Epithelial cell of proximal tubule (primary cell): ENCODE measurements at regions not wholly inside any gene's neighbourhood (a gene's known extent, or its start where the extent isn't known, plus 50 kb on each side); places are given as distances from the start of the nearest gene placed in this dataset.

Experiments used
- DNase-seq: peaks from one replicate; pipeline ENCODE4 v3.0.0-alpha.2; 2011; ENCODE audit warnings: low read depth
- H3K4me3 ChIP-seq: 2 replicates; pipeline ENCODE4 v1.5.1; 2011; ENCODE audit warnings: low read depth, mild to moderate bottlenecking, low read length
- CTCF ChIP-seq: conservative IDR thresholded peaks from 2 replicates; pipeline ENCODE4 v1.5.1; 2012; ENCODE audit warnings: low read depth, mild to moderate bottlenecking, low read length

GRCh38 chr11:115919341-115920091 is 415.3 kb upstream of the CADM1 start:
- TF ChIP-seq CTCF = no peak
- no peak overlapping the region for H3K4me3 ChIP-seq
- DNase-seq = peak; percentile 92

GRCh38 chr11:115918576-115918975 is 414.4 kb upstream of the CADM1 start:
- no peak for DNase-seq
- no peak for TF ChIP-seq CTCF
- no peak overlapping the region for H3K4me3 ChIP-seq

- no peak overlapping the region for H3K4me3 ChIP-seq
- DNase-seq = no peak
- TF ChIP-seq CTCF = no peak
Measured at GRCh38 chr11:115916608-115917007, 412.4 kb upstream of the CADM1 start.

GRCh38 chr11:115912484-115912945 is 408.3 kb upstream of the CADM1 start:
- peak; percentile 48 for TF ChIP-seq CTCF
- no peak overlapping the region for H3K4me3 ChIP-seq
- no peak for DNase-seq

- TF ChIP-seq CTCF = no peak
- no peak for DNase-seq
Measured at GRCh38 chr11:115911613-115912346, 407.6 kb upstream of the CADM1 start.

GRCh38 chr11:115910379-115910778 is 406.2 kb upstream of the CADM1 start:
- H3K4me3 ChIP-seq = no peak overlapping the region
- DNase-seq = no peak
- TF ChIP-seq CTCF = no peak

More at GRCh38 chr11:115911613-115912346, 407.6 kb upstream of the CADM1 start:
- no peak overlapping the region for H3K4me3 ChIP-seq
